Liver (tissue), 3 donors: ENCODE measurements at regions not wholly inside any gene's neighbourhood (a gene's known extent, or its start where the extent isn't known, plus 50 kb on each side); places are given as distances from the start of the nearest gene placed in this dataset.

Source experiments
- JUND ChIP-seq, 2 donors: IDR thresholded peaks; 2 replicates each; pipeline ENCODE4 v1.6.1; 2016; ENCODE audit warnings: antibody characterized with exemption in 2 of 2
- RAD21 ChIP-seq, 2 donors: IDR thresholded peaks; 2 replicates each; pipeline ENCODE4 v1.6.1; 2016; ENCODE audit warnings: antibody characterized with exemption in 2 of 2, mild to moderate bottlenecking in 2 of 2
- TF ChIP-seq, protein P1 (sequence below): fragments of 150-350 bp; IDR thresholded peaks from 2 replicates; pipeline ENCODE4 v1.5.1; 2017; ENCODE audit warnings: improper control_type of control experiment, low read depth, low read length; ENCODE audit not compliant: missing input control
- donor health status: healthy.
- donor health status: healthy.

DNA sequence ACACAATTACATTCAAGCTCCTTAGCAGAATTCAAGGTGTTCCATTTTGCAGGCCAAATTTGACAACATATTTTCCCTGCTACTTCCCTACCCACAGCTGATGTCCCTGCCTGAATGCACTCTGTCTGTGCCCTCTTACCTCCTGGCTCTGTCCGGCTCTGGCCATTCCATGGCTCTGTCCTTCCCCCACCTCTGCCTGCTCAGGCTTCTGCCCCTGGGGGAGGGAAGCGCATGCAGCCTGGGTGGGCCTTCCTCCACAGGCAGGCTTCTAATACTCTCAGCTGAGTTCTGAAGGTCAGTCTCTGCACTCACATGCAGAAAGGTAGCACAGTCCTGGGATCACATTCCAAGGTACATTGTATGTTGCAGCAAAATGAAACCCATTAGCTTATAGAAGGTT lies 113.6 kb upstream of the CACNA2D3 start:
- TF ChIP-seq, protein P1, sequence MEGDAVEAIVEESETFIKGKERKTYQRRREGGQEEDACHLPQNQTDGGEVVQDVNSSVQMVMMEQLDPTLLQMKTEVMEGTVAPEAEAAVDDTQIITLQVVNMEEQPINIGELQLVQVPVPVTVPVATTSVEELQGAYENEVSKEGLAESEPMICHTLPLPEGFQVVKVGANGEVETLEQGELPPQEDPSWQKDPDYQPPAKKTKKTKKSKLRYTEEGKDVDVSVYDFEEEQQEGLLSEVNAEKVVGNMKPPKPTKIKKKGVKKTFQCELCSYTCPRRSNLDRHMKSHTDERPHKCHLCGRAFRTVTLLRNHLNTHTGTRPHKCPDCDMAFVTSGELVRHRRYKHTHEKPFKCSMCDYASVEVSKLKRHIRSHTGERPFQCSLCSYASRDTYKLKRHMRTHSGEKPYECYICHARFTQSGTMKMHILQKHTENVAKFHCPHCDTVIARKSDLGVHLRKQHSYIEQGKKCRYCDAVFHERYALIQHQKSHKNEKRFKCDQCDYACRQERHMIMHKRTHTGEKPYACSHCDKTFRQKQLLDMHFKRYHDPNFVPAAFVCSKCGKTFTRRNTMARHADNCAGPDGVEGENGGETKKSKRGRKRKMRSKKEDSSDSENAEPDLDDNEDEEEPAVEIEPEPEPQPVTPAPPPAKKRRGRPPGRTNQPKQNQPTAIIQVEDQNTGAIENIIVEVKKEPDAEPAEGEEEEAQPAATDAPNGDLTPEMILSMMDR: no peak
- no peak for TF ChIP-seq JUND (IDR thresholded peaks at IDR 0.05)
- TF ChIP-seq RAD21 (IDR thresholded peaks at IDR 0.05): no peak
